Pancreas (tissue), 10 donors: ENCODE measurements at regions not wholly inside any gene's neighbourhood (a gene's known extent, or its start where the extent isn't known, plus 50 kb on each side); places are given as distances from the start of the nearest gene placed in this dataset.

Experiments used
- ATAC-seq, 4 donors: fragments of 200-7000 bp; cut with Tn5 transposase; one replicate each; pipeline versions ENCODE4 v1.8.0 to v1.9.1; 2020; ENCODE audit warnings: mild to moderate bottlenecking in 4 of 4, moderate library complexity in 4 of 4
- DNase-seq, 6 donors: peaks; one replicate each; pipeline ENCODE4 v3.0.0-alpha.2; 2020
- FAIRE-seq: peaks from 2 replicates; lab custom pipeline; 2012; peaks lifted over from hg19 to GRCh38; lab: Jason Lieb, UNC
- H3K27ac ChIP-seq, 4 donors: fragments of 200-600 bp; sonication (generic); 1 replicate in 3 of 4; 2 replicates in 1 of 4; pipeline versions ENCODE4 v1.5.0 to v1.8.0; 2020
- H3K27me3 ChIP-seq, 4 donors: fragments of 200-600 bp; one replicate each; pipeline ENCODE4 v1.8.0; 2021
- H3K36me3 ChIP-seq, 3 donors: fragments of 200-600 bp; sonication (generic) in 1 of 3; one replicate each; pipeline versions ENCODE4 v1.5.0 to v1.8.0; 2020 to 2021
- H3K4me1 ChIP-seq, 3 donors: fragments of 200-600 bp; one replicate each; pipeline ENCODE4 v1.8.0; 2021
- H3K4me3 ChIP-seq, 4 donors: fragments of 200-600 bp; sonication (generic) in 2 of 4; one replicate each; pipeline versions ENCODE4 v1.5.0 to v1.8.0; 2020 to 2021
- H3K9me3 ChIP-seq, 4 donors: fragments of 200-600 bp; one replicate each; pipeline ENCODE4 v1.8.0; 2021
- WGBS, 2 donors: extraction: QIAGEN DNeasy Blood & Tissue Kit; methylation state at CpG; one replicate each; pipeline ENCODE4 v1.1.7; 2013; 5-methylcytosine and 5-hydroxymethylcytosine counted together
- intact Hi-C, 3 donors: fragments of 100-400 bp; cut with DNase I; formaldehyde crosslinking; loops; one replicate each; pipeline versions ENCODE4 v1.11.1 to v1.14.2; 2022
- TF ChIP-seq, protein P1 (sequence below), 4 donors: fragments of 200-600 bp; sonication (generic) in 3 of 4; IDR thresholded peaks; one replicate each; pipeline versions ENCODE4 v1.5.0 to v1.8.0; 2021; ENCODE audit warnings: antibody characterized with exemption in 4 of 4
- donor health status: healthy with polysubstance abuse.
- donor health status: DM: no; HTN: no; CAD: no; lungs with moderate emphysema.
- donor health status: DM: no; HTN: no; CAD: no.
- donor health status: control.
- donor health status: control.
- donor health status: Bipolar disorder and iron deficiency.
- donor health status: DM: yes; HTN: yes; CAD: no.
- donor health status: DM: no; HTN: no; CAD: no.
- donor health status: DM: no; HTN: no; CAD: no.
- donor health status: DM: yes; HTN: yes; CAD: no.

DNA sequence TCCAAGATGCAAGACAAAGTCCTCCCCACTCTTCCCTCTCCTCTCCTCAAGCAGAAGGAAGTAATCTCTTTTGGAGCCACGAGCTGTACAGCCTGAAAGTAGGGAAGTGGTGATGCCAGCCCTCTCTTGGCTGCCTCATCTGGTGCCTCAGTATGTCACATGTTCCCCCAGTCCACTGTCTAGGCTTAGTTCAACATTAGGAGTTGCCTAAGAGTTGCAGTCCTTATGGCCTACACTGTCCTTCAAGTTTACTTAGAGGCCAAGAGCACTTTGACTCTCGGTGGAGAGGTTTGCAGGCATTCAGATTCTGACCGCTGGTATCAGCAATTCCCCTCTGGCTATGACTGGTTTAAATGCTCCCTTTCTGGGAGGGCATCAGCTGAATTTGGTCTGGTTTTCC lies 735.6 kb downstream of the GLUD2 start:
- FAIRE-seq (no peak), DNase-seq (no peak), ATAC-seq (no peak)
- Histone ChIP-seq H3K9me3 (no peaks in the 10 kb centered on the region), H3K4me1 (no peaks in the 10 kb centered on the region), H3K27me3 (no peaks in the 10 kb centered on the region), H3K4me3 (no peak overlapping the region), H3K36me3 (no peaks in the 10 kb centered on the region), H3K27ac (no peak overlapping the region)
- TF ChIP-seq, protein P1, sequence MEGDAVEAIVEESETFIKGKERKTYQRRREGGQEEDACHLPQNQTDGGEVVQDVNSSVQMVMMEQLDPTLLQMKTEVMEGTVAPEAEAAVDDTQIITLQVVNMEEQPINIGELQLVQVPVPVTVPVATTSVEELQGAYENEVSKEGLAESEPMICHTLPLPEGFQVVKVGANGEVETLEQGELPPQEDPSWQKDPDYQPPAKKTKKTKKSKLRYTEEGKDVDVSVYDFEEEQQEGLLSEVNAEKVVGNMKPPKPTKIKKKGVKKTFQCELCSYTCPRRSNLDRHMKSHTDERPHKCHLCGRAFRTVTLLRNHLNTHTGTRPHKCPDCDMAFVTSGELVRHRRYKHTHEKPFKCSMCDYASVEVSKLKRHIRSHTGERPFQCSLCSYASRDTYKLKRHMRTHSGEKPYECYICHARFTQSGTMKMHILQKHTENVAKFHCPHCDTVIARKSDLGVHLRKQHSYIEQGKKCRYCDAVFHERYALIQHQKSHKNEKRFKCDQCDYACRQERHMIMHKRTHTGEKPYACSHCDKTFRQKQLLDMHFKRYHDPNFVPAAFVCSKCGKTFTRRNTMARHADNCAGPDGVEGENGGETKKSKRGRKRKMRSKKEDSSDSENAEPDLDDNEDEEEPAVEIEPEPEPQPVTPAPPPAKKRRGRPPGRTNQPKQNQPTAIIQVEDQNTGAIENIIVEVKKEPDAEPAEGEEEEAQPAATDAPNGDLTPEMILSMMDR (IDR thresholded peaks at IDR 0.05), result no peak
- intact Hi-C loops, result no loop called here
- WGBS, 2 donors, result 52 to 64% methylated on average over 3 of the region's 3 CpGs

GRCh38 chrX:121802881-121803412 lies 755.5 kb downstream of the GLUD2 start:
- ATAC-seq, result no peak
- FAIRE-seq, result no peak
- no peak overlapping the region for H3K27ac ChIP-seq
- intact Hi-C loops, result no loop called here
- WGBS, 2 donors, result 71 to 74% methylated on average over 7 of the region's 7 CpGs
- H3K27me3 ChIP-seq, result no peaks in the 10 kb centered on the region
- no peaks in the 10 kb centered on the region for H3K9me3 ChIP-seq
- TF ChIP-seq, protein P1 (IDR thresholded peaks at IDR 0.05), result no peak
- no peaks in the 10 kb centered on the region for H3K4me1 ChIP-seq
- H3K36me3 ChIP-seq, result no peaks in the 10 kb centered on the region
- peak in 1 of 6 donors; percentile 30 for DNase-seq
- no peak overlapping the region for H3K4me3 ChIP-seq

- Histone ChIP-seq H3K36me3 (no peaks in the 10 kb centered on the region), H3K9me3 (no peaks in the 10 kb centered on the region), H3K4me3 (no peak overlapping the region), H3K27me3 (no peaks in the 10 kb centered on the region), H3K4me1 (no peaks in the 10 kb centered on the region), H3K27ac (no peak overlapping the region)
- FAIRE-seq (no peak), DNase-seq (no peak), ATAC-seq (no peak)
- intact Hi-C loops, result no loop called here
- TF ChIP-seq, protein P1 (IDR thresholded peaks at IDR 0.05), result no peak
- 49% methylated on average over 2 of the region's 2 CpGs for WGBS, 2 donors
Observed at GRCh38 chrX:121823406-121823805, 776.0 kb downstream of the GLUD2 start.

- Histone ChIP-seq H3K4me3 (no peak overlapping the region), H3K27ac (no peak overlapping the region), H3K9me3 (no peaks in the 10 kb centered on the region), H3K27me3 (no peaks in the 10 kb centered on the region), H3K36me3 (no peaks in the 10 kb centered on the region), H3K4me1 (no peaks in the 10 kb centered on the region)
- intact Hi-C loops, result no loop called here
- no peak for DNase-seq
- no peak for FAIRE-seq
- TF ChIP-seq, protein P1 (IDR thresholded peaks at IDR 0.05), result no peak
- WGBS, 2 donors, result 28 to 43% methylated on average over 2 of the region's 2 CpGs
- ATAC-seq, result no peak
Observed at GRCh38 chrX:121831601-121832000, 784.2 kb downstream of the GLUD2 start.

DNA sequence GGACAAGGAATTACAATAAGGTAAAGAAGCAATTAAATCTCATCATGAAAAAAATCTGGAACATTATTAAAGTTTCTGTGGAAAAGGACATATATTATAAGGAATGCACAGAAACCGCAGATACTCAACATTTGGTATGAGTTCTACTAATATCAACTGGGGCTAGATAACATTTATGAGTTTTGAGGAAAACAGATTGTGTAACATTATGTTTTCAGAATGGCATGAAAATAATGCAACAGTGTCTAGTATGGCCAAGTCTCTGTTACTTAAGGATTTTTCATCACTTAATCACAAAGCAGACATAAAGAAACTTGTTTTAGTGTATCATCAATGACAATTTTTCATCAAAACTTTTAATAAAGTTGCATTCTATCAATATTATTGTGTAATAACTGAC lies 785.0 kb downstream of the GLUD2 start:
- H3K36me3 ChIP-seq, result no peaks in the 10 kb centered on the region
- intact Hi-C loops, result no loop called here
- TF ChIP-seq, protein P1 (IDR thresholded peaks at IDR 0.05), result no peak
- FAIRE-seq (no peak), ATAC-seq (no peak), DNase-seq (no peak)
- H3K9me3 ChIP-seq, result no peaks in the 10 kb centered on the region
- no peaks in the 10 kb centered on the region for H3K4me1 ChIP-seq
- no peak overlapping the region for H3K27ac ChIP-seq
- peaks cover 0 to 2% (median 0%) of the 10 kb centered on the region in 4 donors for H3K27me3 ChIP-seq
- 63 to 78% methylated on average over 1 of the region's 1 CpG for WGBS, 2 donors
- H3K4me3 ChIP-seq, result no peak overlapping the region
